GM19023 (cell line): ENCODE measurements at regions not wholly inside any gene's neighbourhood (a gene's known extent, or its start where the extent isn't known, plus 50 kb on each side); places are given as distances from the start of the nearest gene placed in this dataset.
"Not testable (repeated sequence)": the region's sequence is repeated elsewhere in the genome, so short reads cannot be mapped to it uniquely, and the experiment has no call there.

Source experiments
- ATAC-seq: cut with Tn5 transposase; IDR thresholded peaks from one replicate; pipeline ENCODE4 v1.9.1; 2021; ENCODE audit warnings: mild to moderate bottlenecking, moderate library complexity; ENCODE audit not compliant: unreplicated experiment

DNA sequence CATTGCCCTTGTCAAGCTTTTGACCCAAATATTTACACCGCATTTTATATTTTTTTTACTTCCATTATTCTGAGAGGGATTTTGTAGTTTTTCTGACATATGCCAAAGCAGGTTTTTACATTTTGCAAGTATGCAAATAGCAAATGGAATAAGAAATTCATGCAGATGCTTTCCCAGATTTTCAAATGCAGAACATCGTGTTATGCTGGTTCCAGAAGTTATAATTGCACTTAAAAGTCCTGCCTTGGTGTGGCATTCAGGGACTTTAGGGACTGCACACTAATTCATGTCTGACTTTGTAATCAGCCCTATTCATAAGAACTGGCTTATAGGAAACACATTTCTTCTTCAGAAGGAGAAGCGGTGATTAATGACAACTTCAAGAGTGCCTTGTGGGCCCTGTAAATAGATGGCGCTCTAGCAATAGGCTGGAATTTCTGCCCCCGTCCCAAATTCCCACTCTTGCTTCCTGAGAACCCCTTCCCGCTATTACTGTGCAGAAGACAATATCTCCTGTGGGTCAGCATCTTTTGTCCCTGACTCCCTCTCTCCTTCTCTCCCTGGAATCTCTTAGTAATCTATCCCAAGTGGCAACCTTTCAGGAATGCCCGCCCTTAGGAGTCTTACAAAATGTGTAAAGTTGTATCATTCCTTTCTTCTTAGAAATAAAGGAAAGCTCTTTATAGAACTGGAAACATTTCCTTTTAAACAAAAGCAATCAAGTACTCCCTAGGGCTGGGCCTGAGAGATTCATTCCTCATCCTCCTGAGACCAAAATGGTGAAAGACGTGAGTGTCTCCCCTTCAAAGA is 264.0 kb downstream of the INHBA start:
- no peak for ATAC-seq

DNA sequence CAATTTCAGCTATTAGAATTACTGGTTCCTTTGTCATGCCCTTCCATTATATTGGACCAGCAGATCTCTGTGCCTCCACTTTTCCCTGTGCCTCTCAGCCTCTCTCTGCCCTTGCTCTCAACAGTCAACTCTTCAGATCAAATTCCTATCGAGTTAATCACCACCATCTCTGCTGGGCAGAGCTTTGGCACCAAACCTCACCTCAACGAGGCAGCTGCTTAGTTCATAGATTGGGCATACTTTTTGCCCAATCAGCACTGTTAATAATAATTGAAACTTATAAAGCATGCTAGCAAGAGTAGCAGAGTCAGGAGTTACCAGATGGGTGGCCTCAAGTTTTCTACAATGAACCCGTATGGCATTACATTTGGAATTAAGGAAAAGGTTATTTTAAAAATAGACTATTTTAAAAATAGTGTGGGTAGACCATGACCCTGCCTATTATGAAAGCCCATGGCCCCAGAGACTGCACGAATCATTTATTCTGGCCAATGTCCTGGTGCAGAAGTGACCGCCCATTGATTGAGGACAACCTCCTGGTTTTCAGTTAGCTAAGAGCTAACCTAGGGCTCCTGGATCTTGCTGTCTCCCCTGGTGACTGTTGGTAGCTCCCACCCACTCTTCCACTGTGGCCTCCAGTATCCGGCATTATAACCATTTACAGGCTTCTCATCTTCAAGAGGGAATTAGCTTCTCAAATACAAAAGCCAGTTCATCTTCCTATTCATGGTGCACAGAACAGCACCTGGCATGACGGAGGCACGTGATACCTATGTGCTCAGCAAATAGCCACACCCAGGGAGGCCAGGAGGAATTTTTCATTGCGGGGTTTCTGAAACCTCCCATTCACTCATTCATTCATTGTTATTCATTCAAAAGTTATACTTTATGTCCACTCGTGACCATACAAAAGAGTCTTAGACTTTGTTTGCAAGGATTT is 265.4 kb downstream of the INHBA start:
- no peak for ATAC-seq

DNA sequence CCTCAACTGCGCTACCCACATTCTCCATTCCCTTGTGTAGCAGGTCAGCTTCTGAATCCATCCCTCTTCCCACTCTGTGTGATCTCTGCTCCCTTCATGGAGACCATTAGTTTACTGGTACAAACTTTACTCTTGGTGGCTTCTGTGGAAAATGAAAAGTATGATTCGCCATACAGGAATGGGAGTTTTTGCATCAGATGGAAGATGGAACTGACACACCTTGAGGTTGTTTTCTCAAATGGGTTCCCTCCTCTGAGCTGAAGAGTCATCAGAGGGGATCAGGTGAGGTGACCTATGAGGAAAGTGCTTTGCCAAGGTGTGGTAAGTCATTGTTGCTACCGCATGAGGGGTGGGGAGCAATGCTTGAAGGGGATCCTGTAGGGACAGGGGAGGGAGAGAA is 266.8 kb downstream of the INHBA start:
- no peak for ATAC-seq

DNA sequence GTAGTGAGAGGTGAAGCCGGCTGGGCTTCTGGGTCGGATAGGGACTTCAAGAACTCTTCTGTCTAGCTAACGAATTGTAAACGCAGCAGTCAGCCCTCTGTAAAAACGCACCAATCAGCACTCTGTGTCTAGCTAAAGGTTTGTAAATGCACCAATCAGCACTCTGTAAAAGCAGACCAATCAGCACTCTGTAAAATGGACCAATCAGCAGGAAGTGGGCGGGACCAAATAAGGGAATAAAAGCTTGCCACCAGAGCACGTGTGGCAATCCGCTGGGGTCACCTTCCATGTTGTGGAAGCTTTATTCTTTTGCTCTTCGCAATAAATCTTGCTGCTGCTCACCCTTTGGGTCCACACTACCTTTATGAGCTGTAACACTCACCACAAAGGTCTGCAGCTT is 267.9 kb downstream of the INHBA start:
- not testable (repeated sequence) for ATAC-seq

DNA sequence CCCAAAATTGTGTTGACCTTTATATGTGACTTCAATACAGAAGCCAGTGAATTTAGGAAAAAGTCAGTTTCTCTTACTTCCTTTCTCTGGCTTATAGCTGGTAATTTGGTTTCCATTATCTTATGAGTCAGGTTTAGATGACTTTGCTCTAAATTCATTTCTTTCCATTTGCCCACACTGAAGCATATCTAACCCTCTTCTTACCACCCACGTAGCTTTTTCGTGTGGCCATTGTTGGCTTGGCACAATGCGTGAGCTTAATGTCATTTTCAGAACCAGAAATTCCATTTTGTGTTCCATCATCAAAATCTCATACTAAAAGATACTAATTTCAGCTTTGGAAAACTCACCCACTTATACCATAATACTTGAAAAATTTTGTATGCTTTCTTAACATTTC is 271.2 kb downstream of the INHBA start:
- ATAC-seq: no peak

DNA sequence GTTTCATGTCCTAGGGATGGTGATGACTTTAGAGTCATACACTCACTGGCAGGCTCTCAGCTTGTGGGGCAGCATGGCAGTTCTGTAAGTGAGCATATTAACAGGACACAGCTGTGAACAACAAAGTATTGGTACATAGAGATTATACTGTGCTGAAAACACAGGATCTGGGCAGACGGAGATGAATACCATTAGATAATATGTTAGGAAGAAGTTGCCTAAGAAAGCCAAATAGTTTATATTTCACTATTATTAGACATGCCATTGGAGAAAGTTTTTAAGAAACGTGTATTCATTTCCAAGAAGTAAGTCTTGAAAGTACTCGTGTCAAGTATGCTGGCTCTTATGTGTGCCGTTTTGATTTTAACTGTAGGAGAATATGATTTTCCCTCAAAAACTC is 274.5 kb downstream of the INHBA start:
- no peak for ATAC-seq

DNA sequence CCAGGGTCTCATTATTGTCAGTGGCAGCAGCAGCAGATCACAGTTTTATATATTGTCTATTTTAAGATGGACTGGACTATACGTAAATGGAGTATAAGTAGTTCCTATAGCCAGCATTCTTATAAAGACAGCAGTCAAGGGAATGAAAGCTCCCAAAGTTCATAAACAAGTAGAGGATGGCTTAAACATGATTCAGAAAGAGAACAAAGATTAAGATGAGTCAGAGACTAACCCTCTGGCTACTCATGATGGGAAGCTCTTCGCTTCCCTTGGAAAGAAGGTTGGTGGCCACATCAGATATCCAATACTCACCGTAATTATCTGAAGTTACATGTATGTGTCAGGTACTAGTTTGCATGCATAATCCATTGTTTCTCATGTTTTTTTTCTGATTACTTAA is 277.0 kb downstream of the INHBA start:
- no peak for ATAC-seq

DNA sequence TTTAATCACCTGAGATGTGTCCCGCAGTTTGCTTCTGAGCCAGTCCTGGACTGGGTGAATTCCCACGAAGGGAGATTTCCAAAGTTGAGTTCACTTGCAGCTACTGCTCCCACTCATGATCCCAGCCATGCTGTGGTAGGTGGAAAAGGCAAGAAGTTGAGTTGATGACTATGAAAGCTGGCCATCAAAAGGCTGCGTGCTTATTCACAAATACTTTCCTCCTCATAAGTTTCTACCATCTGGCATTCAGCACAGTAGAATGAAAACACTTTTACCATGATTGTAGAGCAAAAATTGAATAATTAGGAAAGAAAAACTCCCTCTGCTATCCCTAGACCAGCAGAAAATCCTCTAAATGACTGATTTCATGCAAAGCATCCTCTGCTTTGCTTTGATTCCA is 281.8 kb downstream of the INHBA start:
- no peak for ATAC-seq

DNA sequence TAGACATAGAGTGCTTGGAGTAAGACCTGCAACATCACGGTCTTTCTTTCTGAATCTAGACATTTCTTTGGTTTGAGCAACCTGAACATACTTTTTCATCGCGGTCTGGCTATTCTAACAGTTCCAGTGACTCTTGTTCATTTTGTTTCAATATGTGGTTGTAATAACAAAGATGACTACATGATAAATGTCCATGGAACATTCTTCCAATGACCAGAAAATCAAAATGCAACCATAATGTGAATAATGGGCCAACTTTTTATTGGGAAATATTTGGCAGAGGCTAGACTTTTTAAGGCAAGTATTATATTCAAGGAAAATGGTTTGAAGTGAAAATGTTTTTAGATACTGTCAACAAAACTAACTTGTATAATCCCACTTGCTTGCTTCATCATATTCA is 282.5 kb downstream of the INHBA start:
- ATAC-seq: no peak

DNA sequence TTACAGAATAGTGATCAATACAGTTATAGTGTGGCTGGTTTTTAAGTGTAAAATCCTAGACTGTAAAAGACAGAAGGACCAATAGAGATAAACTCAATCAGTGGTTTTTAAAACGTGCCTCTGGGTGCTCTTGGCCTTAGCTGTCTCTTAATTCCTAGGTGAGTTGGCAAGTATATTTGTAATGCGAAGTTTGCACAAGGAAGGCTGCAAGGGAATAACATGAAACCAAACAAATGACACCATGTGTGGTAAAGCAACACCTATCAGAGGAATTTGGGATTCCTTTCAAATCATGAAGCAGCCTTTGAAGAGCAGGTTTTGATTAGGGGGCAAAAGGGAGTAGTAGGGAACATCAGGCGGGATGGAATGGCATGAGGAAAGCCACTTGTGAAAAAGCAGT is 284.6 kb downstream of the INHBA start:
- no peak for ATAC-seq

DNA sequence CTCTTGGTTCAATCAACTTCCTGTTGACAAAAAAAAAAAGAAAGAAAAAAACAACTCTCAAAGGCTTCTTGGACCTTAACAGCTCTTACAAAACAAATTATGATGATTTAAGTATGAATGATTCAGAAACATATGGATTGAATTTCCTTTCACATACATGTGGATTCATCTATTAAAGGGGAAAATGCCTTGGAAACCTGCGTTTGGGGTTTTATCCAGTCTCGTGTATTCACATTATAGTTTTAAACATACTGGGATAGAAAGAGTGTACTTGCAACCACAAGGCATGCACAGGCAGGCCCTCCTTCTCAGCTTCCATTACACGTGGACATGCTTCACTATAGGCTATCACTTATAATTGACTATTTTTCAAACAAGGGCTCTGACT is 286.7 kb downstream of the INHBA start:
- ATAC-seq: no peak

DNA sequence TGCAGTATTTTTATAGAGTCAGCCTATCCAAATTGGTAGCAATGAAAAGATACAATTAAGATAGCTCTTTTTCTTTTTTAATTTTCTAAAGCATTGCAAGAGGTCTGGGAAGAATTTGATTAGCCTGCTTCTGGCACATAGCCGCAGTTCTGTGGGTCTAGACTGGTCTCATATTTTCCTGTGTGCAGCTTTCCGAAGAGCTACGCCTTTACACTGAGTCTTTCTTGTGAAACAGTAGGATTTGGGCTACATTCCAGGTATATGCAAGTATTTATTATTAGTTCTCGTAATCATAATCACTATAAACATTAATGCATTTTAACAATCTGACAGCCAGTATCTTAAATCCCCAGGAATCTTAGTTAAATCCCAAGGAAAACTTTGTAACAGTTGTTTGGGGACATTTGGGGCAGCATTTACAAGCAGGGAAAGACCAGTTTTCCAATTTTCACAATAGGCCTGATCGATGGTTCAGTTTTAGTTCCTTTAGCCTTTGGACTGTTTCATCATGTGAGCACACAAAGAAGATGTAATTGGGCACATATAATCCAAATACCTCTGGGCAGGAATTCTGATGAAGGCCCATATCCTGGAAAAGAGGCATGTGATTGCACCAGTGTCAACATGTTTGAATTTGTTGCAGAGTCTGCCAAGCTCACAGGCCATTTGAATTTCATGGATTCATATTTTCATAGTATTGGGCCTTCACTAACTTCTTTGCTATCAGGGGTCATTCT is 287.3 kb downstream of the INHBA start:
- no peak for ATAC-seq

DNA sequence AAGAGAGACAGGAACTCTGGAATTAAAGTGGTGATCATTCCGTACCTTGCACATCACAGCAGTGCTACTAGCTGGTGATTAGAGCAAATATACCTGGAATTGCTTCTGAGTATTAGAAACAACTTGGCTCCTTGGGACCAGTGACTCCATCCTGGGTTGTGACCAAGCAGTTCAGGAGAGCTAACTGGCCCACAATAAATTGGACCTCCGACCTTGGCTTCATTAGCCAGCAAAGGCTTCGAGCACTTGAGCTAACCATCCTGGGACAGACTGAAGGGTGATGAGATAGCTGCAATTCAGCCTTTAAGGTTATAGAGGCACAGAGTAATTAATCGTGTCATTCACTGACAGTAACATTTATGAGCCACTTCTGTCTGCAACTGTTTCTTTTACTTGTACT is 287.8 kb downstream of the INHBA start:
- no peak for ATAC-seq

DNA sequence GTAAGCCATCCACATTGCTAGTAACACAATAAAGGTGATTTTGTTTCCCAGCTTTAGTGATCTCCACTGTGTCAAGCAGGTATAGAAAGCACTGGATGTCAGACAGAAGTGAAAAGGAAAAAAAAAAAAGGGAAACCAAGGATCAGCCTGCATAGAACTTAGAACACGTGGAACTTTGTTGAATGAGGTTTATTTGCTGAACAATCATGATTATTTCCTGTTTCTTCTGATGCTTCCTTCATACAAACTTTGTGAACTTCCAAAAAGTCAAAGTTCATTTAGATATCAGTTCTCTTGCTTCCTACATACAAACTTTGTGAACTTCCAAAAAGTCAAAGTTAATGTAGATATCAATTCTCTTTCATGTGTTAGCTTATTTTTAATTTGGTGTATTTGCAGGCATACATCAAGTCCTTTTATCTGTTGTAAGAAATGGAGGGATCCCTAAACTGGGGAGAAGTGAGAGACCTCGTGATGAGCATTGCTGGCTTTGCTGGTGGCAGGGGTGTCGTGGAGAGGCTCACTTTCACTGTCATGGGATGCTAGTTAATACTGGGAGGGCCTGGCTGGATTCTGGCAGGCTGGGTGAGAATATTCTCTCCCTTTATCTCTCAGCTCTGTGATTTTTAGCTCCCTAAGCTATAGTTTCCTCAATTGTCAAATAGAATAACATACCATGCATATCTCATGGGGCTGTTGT is 298.4 kb downstream of the INHBA start:
- no peak for ATAC-seq

DNA sequence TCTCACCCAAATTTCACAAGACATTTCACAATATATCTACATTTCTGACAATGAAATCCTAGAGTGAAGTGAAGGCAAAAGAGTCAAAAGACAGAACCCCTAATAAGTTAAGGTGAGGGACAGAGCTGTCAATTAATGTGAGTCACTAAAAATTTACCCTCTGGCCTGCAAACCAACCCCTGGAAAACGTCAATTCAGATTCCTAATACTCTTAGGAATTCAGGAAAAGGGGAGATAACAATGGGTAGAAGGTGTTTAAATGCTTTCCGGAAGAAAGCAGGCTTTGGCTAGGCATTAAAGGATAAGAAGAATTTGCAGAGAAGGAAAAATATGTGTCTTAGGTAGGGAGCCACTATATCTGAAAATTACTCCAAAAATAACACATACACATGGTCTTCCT is 299.6 kb downstream of the INHBA start:
- no peak for ATAC-seq

DNA sequence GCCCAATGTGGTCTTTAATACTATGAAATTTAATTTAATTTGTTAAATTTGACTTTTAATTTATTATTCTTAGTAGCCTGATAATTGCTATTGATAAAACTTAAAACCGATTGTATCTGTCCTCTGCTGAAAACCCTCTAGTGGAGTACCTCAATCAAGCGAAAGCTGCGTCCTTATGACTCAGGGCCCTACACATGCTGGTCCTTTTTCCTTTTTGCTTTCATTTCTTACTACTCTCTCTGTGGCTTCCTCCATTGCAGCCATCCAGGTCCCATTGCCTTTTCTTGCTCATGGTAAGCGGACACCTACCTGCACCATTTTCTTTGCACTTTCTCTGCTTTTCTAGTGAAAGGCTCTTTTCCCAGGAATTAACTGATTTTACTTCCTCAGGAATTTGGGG is 301.1 kb downstream of the INHBA start:
- ATAC-seq: no peak

DNA sequence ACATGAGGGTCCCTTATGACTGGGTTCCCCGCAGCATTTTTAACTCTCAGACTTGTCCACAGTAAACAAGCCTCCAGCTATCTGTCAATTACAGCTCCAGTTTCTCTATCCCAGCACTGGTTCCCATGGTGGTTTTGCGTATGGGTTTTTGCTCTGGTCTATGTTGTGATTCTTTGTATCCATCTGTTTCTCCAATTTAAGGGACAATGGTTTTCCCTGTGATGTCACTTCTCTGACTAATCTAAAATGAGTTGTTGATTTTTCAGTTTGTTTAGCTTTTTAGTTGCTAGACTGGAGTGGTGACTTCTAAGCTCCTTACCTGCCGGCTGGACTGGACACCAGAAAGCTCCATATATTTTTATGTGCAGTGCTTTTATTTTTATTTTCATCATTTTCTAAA is 303.7 kb downstream of the INHBA start:
- ATAC-seq: no peak

DNA sequence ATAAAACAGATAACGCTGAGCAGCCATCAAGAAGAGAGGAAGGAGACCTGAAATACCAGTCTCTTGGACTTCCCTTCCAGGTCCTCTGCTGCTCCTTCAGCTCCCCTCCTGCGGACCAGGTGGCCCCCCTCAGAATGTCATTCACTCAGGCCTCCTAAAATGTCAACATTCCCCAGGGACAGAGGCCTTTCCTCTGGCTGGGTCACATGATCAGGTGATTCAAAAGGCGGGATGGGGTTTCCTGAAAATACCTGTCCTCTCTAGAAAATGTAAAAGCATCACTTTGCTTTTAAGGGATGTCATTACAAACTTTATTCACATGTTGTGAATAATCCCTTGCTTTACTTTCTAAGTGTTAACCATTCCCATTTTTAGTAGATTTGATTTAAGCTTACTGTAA is 311.1 kb downstream of the INHBA start:
- no peak for ATAC-seq

DNA sequence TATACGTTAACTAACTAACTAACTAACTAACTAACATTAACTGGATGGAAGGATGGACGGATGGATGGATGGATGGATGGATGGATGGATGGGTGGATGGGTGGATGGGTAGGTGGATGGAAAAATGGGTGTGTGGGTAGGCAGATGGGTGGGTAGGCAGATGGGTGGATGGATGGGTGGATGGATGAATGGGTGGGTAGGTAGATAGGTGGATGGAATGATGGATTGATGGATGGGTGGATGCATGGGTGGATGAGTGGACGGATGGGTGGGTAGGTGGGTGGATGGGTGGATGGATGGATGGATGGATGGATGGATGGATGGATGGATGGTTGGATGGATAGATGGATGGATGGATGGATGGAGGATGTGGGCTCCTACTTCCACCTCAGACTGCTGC is 314.0 kb downstream of the INHBA start:
- not testable (repeated sequence) for ATAC-seq

DNA sequence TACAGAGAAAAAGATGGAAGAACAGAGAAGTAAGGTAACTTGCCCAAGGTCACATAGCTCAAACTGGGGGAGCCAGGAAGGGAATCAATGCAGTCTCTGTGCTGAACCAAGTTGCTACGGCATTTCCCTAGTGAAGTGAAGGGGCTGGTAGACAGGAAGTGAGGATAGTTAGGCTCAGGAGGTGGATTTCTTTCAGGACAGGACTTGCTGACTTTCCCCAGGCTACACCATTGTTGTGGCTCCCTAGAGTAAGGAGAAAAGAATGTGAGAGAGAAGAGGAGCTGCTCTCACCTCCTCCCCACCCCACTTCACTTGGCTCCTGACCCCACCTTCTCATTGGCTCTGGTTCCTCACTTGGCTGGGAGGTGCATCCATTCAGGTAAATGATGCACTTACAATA is 316.9 kb downstream of the INHBA start:
- ATAC-seq: no peak

DNA sequence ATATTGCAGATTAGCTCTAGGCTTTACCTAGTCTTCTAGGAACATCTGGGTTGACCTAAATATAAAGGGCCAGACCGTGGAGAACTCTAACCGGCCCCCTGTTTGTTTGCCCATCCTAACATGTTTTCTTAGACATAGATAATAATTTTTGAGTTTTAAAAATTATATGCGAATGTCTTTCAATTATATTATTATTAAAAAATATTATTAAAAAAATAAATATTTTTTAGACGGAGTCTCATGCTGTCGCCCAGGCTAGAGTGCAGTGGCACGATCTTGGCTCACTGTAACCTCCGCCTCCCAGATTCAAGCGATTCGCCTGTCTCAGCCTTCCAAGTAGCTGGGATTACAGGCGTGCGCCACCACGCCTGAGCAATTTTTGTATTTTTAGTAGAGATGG is 318.5 kb downstream of the INHBA start:
- no peak for ATAC-seq
